ENCODE measurements at regions not wholly inside any gene's neighbourhood (a gene's known extent, or its start where the extent isn't known, plus 50 kb on each side); places are given as distances from the start of the nearest gene placed in this dataset.
"Not testable (repeated sequence)": the region's sequence is repeated elsewhere in the genome, so short reads cannot be mapped to it uniquely, and the experiment has no call there.

- no peak for DNase-seq
Observed at GRCh38 chr6:165001502-165002157, 307.8 kb downstream of the C6orf118 start.

- DNase-seq: no peak
Observed at GRCh38 chr6:164998297-164998696, 311.1 kb downstream of the C6orf118 start.

DNA sequence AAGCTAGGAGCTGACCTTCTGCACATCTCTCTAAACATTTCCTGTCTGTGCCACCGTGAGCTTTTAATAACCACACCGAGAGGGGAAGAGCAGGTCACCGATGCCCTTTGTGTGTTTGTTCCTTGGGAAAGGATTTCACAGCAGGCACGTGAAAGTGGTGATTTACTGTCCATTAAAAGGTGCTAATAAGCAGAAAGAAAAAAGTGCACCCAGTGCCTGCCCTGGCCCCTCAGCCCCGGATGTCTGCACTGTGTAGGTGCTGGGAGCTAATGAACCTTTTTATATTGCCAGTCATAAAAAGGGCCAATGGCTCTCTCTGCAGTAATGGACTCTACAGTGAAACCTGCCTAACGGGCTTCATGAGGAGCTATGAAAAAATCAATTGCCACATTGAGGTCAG lies 312.6 kb downstream of the C6orf118 start:
- DNase-seq: no peak

DNA sequence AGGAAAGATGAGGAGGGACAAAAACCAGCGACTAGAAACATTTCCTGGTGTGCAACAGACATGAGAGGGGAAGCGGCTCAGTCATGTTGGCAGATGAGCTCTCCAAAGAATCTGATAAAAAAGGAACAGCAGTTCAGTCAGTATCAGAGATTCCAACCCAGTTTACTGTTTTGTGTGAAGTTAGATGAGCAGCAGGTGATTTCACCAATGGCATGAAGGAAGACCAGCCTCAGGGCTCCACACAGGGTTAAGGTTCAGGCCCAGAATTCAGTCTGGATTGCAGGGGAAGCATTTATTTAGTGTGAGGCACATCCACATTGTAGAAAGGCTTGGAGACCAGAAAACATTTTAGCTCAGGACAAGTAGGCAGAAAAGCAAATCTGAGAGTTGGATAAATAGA lies 317.8 kb downstream of the C6orf118 start:
- DNase-seq: no peak

- DNase-seq: no peak
Observed at GRCh38 chr6:164990901-164991300, 318.5 kb downstream of the C6orf118 start.

DNA sequence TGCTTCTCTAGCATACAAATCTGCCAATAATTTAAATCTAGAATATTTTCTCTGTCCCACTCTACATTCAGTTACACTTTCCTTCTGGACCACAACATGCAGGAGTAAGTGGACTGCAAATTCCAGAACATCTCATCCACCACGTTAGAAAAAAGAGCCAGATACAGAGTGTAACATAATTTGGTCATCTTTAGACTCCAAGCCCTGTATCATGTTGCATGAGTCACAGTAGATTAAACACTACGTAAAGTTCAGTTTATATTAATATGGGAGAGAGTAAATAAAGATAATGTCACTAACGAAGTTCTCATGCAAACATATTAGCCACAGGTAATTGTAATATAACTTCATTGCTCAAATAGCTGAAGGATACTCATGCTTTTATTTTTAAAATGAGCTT lies 327.0 kb downstream of the C6orf118 start:
- no peak for DNase-seq

- DNase-seq: no peak
Observed at GRCh38 chr6:164967102-164967501, 342.3 kb downstream of the C6orf118 start.

DNA sequence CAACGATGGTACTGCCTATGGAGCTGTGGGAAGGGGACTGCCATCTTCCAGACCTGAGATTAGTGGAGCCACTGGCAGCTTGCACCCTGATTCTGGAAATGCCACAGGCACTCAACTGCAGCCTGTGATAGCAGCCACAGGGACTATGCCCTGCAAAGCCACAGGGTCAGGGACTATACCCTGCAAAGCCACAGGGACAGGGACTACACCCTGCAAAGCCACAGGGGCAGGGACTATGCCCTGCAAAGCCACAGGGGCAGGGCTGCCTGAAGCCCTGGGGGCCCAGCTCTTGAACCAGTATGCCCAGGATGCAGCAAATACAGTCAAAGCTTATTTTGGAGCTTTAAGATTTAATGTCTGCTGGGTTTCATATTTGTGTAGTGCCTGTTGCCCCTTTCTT lies 346.6 kb downstream of the C6orf118 start:
- DNase-seq: no peak

- no peak for DNase-seq
Observed at GRCh38 chr6:164947164-164947563, 362.2 kb downstream of the C6orf118 start.

DNA sequence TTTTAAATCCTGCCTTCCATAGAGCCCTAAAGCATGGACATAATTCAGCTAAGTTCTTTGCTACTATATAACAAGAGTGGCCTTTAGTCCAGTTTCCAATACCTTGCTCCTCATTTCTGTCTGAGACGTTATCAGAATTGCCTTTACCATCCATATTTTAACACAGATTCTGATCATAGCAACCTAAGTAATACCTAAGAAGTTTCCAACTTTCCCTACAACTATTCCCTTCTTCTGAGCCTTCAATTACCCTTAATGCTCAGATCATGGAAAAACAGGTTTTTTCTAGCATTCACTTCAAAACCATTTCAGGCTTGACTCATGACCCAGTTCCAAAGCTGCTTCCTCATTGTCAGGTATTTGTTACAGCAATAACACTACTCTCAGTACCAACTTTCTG lies 367.1 kb downstream of the C6orf118 start:
- no peak for DNase-seq

DNA sequence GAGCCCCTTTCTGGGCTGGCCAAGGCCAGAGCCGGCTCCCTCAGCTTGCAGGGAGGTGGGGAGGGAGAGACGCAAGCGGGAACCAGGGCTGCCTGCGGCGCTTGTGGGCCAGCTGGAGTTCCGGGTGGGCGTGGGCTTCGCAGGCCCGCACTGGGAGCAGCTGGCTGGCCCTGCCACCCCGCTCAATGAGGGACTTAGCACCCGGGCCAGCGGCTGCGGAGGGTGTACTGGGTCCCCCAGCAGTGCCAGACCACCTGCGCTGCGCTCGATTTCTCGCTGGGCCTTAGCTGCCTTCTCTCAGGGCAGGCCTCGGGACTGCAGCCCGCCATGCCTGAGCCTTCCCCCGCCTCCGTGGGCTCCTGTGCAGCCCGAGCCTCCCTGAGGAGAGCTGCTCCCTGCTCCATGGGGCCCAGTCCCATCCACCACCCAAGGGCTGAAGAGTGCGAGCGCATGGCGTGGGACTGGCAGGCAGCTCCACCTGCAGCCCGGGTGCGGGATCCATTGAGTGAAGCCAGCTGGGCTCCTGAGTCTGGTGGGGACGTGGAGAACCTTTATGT lies 376.1 kb downstream of the C6orf118 start:
- not testable (repeated sequence) for DNase-seq

GRCh38 chr6:164929408-164929977 lies 379.9 kb downstream of the C6orf118 start:
- no peak for DNase-seq

DNA sequence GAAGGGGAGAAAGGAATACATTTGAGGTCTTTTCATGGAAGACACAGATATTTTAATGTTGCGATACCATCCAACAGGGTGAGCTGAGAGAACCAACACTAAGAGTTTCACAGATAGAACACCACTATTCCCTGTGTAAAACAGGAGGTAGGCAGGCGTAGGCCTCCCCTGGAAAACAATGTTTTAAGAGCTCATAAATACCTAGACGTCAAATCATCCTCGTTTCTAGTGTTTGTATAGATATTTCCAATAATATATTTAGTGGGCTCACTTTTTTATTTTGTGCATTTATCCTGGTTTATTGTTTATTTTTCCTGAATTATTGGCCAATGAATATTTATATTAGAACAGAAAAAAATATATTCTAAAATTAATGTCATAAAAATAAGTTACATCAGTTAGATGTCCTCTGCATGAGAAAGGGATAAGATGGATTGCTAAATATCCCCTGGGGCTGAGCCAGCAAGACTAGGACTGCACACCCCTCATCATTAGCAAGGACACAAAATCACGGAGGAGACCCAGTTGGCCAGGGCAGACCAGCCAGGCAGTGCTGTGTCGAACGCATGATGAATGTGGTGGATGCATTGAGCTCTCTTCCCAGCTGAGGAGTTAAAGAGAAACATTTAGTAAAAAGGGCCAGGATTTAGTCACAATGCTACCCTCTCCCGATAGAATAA lies 380.5 kb downstream of the C6orf118 start:
- no peak for DNase-seq

- DNase-seq: no peak
Observed at GRCh38 chr6:164928057-164928727, 381.2 kb downstream of the C6orf118 start.

DNA sequence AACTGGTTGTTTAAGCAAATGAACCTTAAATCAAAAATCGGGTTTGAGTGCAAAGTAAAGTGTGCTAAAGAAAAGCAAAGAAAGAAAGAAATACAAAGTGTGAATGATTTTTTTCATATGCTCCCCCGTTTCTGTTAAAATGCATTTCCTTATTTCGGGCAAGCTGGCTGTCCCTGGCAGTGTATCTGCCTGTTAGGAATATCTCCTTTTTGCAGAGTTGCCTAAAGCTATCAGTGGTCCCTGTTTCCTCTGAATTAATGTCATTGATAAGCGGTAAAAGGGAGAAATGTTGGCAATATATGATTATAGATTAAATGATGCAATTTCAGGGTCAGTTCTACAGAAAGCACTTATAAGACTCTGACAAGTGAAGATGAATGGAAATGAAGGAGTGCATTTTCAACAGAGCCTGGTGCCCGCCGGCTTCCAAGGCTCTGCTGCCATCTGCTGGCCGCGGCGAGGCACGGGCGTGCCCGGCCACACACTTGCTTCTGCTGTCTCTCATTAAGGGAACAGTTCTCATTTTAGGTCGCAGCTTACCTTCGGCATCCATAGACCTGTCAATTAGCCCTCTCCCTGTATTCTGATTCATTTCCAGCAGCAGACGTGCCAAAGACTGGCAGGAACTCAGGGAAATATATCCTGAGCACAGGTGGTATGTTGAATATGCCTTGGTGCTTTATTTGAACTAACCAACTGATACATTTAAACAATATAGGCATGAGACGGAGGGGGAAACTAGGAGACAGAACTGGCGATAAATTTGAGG lies 381.9 kb downstream of the C6orf118 start:
- DNase-seq: peak; percentile 22 to 49

DNA sequence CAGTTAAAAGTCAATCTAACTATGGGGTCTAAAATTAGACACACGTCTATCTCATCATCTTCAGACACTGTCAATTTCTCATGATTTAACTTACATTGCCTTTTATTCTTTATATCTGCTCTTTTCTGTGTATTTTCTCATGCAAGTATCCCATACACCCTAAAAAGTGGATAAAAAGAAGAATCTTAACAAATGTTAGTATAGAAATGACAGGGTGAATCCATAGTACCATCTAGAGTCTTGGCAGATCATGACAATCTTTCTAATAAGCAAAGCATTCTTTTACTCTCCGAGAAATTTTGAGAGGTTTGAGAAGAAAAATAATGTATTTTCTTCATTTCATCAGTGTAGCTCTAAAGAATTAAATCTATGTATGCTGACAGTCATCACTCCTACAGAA lies 382.7 kb downstream of the C6orf118 start:
- DNase-seq: no peak

- no peak for DNase-seq
Observed at GRCh38 chr6:164925681-164926530, 383.5 kb downstream of the C6orf118 start.

DNA sequence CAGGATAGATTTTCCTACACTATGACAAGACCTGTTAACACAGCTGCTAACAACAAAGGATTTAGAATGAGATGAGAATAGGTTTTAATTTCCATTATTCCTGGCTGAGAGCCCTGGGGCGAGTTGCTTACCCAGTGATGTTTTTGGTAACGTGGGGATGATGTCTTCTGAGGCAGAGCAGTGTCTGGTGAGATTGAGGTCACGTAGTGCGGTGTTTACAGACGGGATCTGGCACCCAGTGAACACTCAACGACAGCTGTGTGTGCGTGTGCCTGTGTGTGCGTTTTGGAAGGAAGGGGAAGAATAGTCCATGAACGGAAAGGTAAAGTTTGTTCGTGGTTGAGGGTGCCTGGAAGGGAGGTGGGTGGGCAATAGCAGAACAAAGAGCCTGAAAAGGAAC lies 384.7 kb downstream of the C6orf118 start:
- DNase-seq: no peak

DNA sequence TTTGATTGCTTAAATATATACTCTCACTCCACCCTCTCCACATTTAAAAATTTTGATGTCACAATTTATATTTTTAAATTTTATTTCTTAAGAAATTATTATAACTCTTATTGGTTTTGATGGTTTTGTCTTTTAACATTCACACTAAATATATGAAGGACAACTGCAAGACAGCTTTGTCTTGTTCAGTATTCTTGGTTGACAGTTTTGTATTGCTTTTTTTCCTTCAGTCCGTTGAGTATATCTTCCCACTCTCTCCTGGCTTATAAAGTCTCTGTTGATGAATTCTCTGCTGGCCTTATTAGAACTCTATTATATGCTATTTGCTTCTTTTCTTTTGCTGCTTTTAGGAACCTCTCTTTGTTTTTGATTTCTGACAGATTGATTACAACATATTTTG lies 392.2 kb downstream of the C6orf118 start:
- DNase-seq: no peak

- DNase-seq: no peak
Observed at GRCh38 chr6:164916087-164916486, 393.3 kb downstream of the C6orf118 start.

GRCh38 chr6:164911873-164912580 lies 397.4 kb downstream of the C6orf118 start:
- DNase-seq: no peak
